ENCODE measurements at regions not wholly inside any gene's neighbourhood (a gene's known extent, or its start where the extent isn't known, plus 50 kb on each side); places are given as distances from the start of the nearest gene placed in this dataset.

- peak; percentile 93 for DNase-seq (ENCODE audit: low read depth)
Observed at GRCh38 chr6:90403489-90404381, 107.1 kb upstream of the BACH2 start.

GRCh38 chr6:90402831-90403192, 106.2 kb upstream of the BACH2 start:
- DNase-seq (ENCODE audit: low read depth), result no peak

DNA sequence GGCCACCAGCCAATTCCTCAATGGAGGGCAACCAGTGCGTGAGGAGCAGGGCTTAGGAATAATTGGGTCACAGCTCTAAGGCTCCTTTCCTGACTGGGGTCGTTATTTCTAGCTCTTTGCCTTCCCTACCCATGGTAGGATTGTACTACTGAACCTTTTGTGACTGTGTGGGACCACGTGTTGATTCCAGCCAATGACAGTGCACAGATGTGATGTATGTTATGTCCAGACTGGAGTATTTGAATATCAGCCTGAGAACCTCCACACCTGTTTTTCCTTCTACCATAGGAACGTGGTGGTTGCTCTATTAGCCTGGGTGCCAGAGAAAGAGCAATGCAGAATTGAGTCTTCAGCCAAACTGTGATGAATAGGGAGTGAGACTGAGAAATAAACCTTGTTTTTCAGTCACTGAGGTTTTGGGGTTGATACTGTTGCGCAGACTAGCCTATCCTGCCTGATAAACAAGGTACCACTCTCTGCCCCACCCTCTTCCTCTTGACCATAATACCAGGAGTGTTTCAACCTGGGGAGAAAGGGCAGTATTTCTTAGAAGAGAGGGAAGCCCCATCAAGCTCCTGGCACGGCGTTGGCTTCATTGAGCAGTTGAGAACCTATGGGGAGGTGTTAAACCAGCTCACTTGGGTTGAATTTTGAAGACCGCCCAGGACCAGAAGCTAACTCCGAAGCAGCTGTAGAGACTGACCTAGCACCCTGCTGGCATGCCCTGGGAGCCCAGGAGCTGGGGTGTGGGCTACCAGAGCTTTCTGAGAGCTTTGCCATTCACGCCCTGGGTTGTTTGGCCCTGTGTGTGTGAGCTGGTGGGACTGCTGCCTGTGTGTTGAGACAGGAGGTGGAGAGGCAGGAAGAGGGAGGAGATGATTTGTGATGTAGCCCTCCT, 105.5 kb upstream of the BACH2 start:
- DNase-seq (ENCODE audit: low read depth), result peak; percentile 43

DNA sequence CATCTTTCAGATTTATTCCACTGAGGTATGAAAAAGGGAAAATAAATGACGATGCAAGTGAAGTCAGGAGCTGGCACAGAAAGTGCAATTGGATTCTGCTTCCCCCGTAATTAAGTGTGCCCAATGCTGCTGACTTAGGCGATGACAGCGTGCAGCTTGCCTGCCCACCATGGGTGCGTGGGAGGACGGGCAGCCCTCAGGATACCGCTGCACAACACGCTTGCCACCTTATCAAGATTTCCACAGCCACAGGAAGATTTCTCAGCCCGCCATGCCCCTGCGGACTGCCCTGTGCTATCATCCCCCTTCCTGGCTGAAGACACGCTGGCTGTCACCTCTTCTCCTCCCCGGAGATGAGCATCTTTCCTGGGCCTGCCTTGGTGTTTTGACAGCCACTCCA, 103.3 kb upstream of the BACH2 start:
- no peak for DNase-seq (ENCODE audit: low read depth)

GRCh38 chr6:90397929-90398674, 101.5 kb upstream of the BACH2 start:
- peak; percentile 47 for DNase-seq (ENCODE audit: low read depth)

- DNase-seq (ENCODE audit: low read depth), result no peak
Observed at GRCh38 chr6:90397047-90397446, 100.4 kb upstream of the BACH2 start.

- peak; percentile 77 for DNase-seq (ENCODE audit: low read depth)
Observed at GRCh38 chr6:90393232-90393884, 96.7 kb upstream of the BACH2 start.

GRCh38 chr6:90390379-90390778, 93.7 kb upstream of the BACH2 start:
- no peak for DNase-seq (ENCODE audit: low read depth)

DNA sequence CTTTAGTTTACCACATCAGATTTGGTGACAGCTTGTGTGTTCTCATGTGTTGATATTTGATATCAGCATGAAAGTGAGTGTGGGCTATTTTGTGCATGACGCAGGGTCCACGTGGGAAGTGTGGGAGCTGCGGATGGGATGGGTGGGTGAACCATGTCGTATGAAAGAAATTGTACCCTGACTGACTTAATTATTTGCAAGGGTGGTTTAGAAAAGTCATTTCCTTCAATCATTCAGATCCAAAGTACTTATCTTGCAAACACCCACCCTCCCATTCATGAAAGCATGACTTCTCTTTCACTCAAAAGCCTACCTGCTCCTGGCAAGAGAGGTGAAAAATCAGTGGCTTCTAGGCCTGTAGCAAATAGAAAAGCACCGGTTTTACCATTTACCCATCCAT, 91.8 kb upstream of the BACH2 start:
- DNase-seq (ENCODE audit: low read depth), result no peak

DNA sequence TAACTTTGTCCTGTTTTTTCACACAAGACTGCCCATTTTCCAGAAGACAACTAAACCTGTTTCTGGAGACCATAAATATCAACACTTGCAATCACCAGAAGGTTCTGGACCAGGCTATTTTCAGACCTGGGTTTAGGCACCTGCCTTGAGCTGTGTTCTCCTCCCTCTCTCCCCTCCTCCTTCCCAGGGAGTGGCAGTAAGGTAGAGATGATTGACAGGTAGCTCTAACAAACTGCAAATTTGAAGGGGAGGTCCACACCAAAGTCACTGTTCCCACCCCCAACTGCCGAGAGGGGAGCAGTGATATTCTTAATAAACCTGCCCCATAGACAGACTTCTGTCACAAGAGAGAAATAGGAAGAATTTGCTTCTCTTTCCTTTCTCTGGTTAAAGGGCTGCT, 91.2 kb upstream of the BACH2 start:
- DNase-seq (ENCODE audit: low read depth), result no peak

DNA sequence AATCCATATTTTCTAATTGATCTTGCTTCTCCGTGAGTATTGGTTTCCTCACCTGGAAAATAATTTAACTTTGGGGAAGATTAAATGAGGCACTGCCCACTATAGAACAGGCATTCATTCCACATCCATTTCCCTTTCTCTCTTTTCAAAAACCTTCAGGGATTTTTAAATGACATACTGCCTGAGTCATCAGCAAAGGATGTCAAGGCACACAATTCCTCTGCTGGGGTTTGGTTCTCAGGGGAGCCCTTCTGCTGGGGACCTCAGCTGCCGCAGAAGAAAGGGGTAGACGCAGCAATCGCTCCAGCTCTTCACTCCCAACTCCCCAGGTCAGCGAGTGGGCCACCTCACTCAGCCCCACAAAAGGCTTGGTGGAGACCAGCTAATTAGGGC, 90.7 kb upstream of the BACH2 start:
- no peak for DNase-seq (ENCODE audit: low read depth)

- DNase-seq (ENCODE audit: low read depth), result no peak
Observed at GRCh38 chr6:90386399-90387382, 90.0 kb upstream of the BACH2 start.

GRCh38 chr6:90385759-90386313, 89.2 kb upstream of the BACH2 start:
- DNase-seq (ENCODE audit: low read depth), result no peak

- DNase-seq (ENCODE audit: low read depth), result no peak
Observed at GRCh38 chr6:90384720-90385119, 88.1 kb upstream of the BACH2 start.

DNA sequence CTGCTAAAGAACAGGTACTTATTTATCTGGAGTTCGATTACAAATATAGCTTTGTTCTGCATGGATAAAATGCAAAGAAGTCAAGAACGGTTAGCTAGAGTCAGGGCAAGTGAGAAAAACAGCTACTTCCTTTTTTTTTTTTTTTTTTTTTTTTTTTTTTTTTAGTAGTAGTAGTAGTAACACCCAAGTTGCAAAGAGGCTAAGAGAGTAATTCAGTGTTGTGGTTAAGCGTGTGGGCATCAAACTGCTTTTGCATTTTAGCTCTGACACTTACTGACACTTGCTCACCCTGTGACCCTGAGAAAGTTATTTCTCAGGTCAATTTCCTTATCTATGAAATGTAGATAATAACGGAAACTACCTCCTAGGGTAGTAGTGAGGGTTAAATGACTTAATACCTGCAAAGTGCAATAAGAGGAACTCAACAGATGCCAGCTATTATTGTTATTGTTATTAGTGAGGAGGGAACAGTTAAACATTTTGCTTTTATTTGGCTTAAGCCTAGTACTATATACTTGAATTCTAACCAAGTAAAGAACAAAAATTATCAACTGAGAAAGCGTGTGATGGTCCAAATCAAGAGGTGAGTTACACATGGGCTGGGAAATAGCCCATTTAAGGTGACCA, 86.7 kb upstream of the BACH2 start:
- no peak for DNase-seq (ENCODE audit: low read depth)

DNA sequence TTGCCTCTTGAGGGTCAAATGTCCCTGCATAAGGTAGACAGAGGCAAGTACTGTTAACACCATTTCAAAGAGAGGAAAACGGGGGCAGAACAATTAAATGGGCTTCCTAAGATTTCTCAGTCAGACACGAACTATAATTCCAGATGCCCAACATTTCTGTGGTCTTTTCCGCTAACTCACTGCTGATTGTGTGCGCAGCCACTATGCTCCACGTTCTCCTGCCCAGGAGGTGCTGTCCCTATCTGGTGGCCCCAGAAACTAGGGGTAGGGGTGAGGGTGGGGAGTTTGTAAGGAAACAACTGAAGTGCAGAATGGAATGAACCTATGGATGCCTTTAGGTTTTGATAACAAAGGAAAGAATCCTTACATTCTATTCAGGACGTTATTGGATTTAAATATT, 86.1 kb upstream of the BACH2 start:
- DNase-seq (ENCODE audit: low read depth), result no peak

- DNase-seq (ENCODE audit: low read depth), result peak; percentile 57
Observed at GRCh38 chr6:90375681-90376439, 79.2 kb upstream of the BACH2 start.

GRCh38 chr6:90374201-90374600, 77.6 kb upstream of the BACH2 start:
- no peak for DNase-seq (ENCODE audit: low read depth)

GRCh38 chr6:90372885-90373284, 76.2 kb upstream of the BACH2 start:
- no peak for DNase-seq (ENCODE audit: low read depth)
